ENCODE measurements at regions not wholly inside any gene's neighbourhood (a gene's known extent, or its start where the extent isn't known, plus 50 kb on each side); places are given as distances from the start of the nearest gene placed in this dataset.

- TF ChIP-seq, protein P1, sequence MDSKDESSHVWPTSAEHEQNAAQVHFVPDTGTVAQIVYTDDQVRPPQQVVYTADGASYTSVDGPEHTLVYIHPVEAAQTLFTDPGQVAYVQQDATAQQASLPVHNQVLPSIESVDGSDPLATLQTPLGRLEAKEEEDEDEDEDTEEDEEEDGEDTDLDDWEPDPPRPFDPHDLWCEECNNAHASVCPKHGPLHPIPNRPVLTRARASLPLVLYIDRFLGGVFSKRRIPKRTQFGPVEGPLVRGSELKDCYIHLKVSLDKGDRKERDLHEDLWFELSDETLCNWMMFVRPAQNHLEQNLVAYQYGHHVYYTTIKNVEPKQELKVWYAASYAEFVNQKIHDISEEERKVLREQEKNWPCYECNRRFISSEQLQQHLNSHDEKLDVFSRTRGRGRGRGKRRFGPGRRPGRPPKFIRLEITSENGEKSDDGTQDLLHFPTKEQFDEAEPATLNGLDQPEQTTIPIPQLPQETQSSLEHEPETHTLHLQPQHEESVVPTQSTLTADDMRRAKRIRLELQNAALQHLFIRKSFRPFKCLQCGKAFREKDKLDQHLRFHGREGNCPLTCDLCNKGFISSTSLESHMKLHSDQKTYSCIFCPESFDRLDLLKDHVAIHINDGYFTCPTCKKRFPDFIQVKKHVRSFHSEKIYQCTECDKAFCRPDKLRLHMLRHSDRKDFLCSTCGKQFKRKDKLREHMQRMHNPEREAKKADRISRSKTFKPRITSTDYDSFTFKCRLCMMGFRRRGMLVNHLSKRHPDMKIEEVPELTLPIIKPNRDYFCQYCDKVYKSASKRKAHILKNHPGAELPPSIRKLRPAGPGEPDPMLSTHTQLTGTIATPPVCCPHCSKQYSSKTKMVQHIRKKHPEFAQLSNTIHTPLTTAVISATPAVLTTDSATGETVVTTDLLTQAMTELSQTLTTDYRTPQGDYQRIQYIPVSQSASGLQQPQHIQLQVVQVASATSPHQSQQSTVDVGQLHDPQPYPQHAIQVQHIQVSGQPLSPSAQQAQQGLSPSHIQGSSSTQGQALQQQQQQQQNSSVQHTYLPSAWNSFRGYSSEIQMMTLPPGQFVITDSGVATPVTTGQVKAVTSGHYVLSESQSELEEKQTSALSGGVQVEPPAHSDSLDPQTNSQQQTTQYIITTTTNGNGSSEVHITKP (tag by site-specific recombination; IDR thresholded peaks at IDR 0.05): no peak
- TF ChIP-seq CTCF (tag by site-specific recombination; IDR thresholded peaks at IDR 0.05): no peak
- TF ChIP-seq ZNF561 (tag by site-specific recombination; IDR thresholded peaks at IDR 0.05; ENCODE audit: borderline replicate concordance): no peak
- no peak for TF ChIP-seq ZNF248 (tag by site-specific recombination; IDR thresholded peaks at IDR 0.05)
- TF ChIP-seq GFI1B (tag by site-specific recombination; IDR thresholded peaks at IDR 0.05): no peak
- no peak for TF ChIP-seq ZBTB1 (tag by site-specific recombination; IDR thresholded peaks at IDR 0.05)
- TF ChIP-seq MYNN (tag by site-specific recombination; IDR thresholded peaks at IDR 0.05; ENCODE audit: borderline replicate concordance): no peak
These were observed 117.3 kb upstream of the POU2AF2 start for GRCh38 chr11:111128076-111128870.
